ENCODE measurements at regions not wholly inside any gene's neighbourhood (a gene's known extent, or its start where the extent isn't known, plus 50 kb on each side); places are given as distances from the start of the nearest gene placed in this dataset.

GRCh38 chr1:239222999-239223398 lies 163.4 kb upstream of the CHRM3 start:
- TF ChIP-seq CTCF (IDR thresholded peaks at IDR 0.05) (no peak), POLR2AphosphoS5 (IDR thresholded peaks at IDR 0.05) (no peak), POLR2A (IDR thresholded peaks at IDR 0.05) (no peak)
